ENCODE measurements at regions not wholly inside any gene's neighbourhood (a gene's known extent, or its start where the extent isn't known, plus 50 kb on each side); places are given as distances from the start of the nearest gene placed in this dataset.
A peak's percentile ranks its signal among the peaks of the same experiment; 100 is the strongest.

- H3K23ac ChIP-seq (ENCODE audit: insufficient read length, low read depth, low read length) = no peak overlapping the region
Observed at GRCh38 chr3:113136544-113136943, 74.8 kb upstream of the BOC start.

More at GRCh38 chr3:113136544-113136943, 74.8 kb upstream of the BOC start:
- no peak overlapping the region for H4K5ac ChIP-seq (ENCODE audit: insufficient read length, low read depth, low read length)
- H4K8ac ChIP-seq (replicated peaks; ENCODE audit: insufficient read length, low read depth, low read length) = no peak overlapping the region
- no peak overlapping the region for H3K56ac ChIP-seq (ENCODE audit: insufficient read length, low read depth, low read length)
- H3T11ph ChIP-seq (ENCODE audit: low read length) = no peak overlapping the region
- DNase-seq = no peak
- no peaks in the 10 kb centered on the region for H3K23me2 ChIP-seq (ENCODE audit: insufficient read length, low read depth, low read length, poor library complexity, severe bottlenecking)
- H2BK20ac ChIP-seq (ENCODE audit: low read depth, low read length, poor library complexity, severe bottlenecking) = no peak overlapping the region
- H3K4me3 Mint-ChIP-seq = no peak overlapping the region
- H3K14ac ChIP-seq (ENCODE audit: insufficient read depth, low read length) = no peak overlapping the region
- H3K27ac Mint-ChIP-seq = peak overlapping the region in 2 of 3 experiments; percentile 23 to 50; a peak in 3 of 7 replicates
- peaks cover 8 to 15% of the 10 kb centered on the region in 2 experiments for H3K4me1 Mint-ChIP-seq
- no peaks in the 10 kb centered on the region for H3K4me1 ChIP-seq (ENCODE audit: insufficient read depth, low read length)
- H3K4me2 ChIP-seq (ENCODE audit: insufficient read depth, insufficient read length, low read length) = no peak overlapping the region
- no peak overlapping the region for H2AFZ ChIP-seq (ENCODE audit: low read length)
- H3K9me3 ChIP-seq (ENCODE audit: control insufficient read depth, low read depth, low read length) = no peaks in the 10 kb centered on the region
- H3K27me3 ChIP-seq (ENCODE audit: insufficient read depth, low read length) = no peaks in the 10 kb centered on the region
- peaks cover 0 to 6% (median 0%) of the 10 kb centered on the region in 3 experiments; a peak in 1 of 7 replicates for H3K36me3 Mint-ChIP-seq (ENCODE audit: insufficient read depth in 1 of 3, low read depth in 3 of 3)
- H3K79me2 ChIP-seq (ENCODE audit: insufficient read depth, low read length) = no peaks in the 10 kb centered on the region
- no peak overlapping the region for H3K18ac ChIP-seq (ENCODE audit: insufficient read length, low read depth, low read length)
- H4K91ac ChIP-seq (ENCODE audit: insufficient read length, low read depth, low read length) = no peak overlapping the region
- no peak overlapping the region for H2BK12ac ChIP-seq (ENCODE audit: insufficient read length, low read depth, low read length)
- no CpG with 5 or more reads among the region's 5 CpGs for WGBS (ENCODE audit: extremely low coverage, insufficient read length, low lambda C conversion rate)
- H3K4ac ChIP-seq (ENCODE audit: low read depth, low read length) = no peak overlapping the region
- peaks cover 0 to 3% of the 10 kb centered on the region in 2 experiments; a peak in 3 of 5 replicates for H3K9me3 Mint-ChIP-seq
- H2BK15ac ChIP-seq (ENCODE audit: low read depth, low read length) = no peak overlapping the region
- H3K79me1 ChIP-seq (ENCODE audit: insufficient read depth, low read depth, low read length, poor library complexity, severe bottlenecking) = no peaks in the 10 kb centered on the region
- H3K9ac ChIP-seq (ENCODE audit: extremely low read depth, insufficient read length, low read length) = no peak overlapping the region
- H2BK120ac ChIP-seq (ENCODE audit: low read depth, low read length, poor library complexity, severe bottlenecking) = no peak overlapping the region
- H4K20me1 ChIP-seq (ENCODE audit: control insufficient read depth, insufficient read depth, insufficient read length) = no peaks in the 10 kb centered on the region
- H3K27me3 Mint-ChIP-seq (ENCODE audit: low read depth) = no peaks in the 10 kb centered on the region; the same call in 1 of the 2 replicates
- no peak overlapping the region for H2AK5ac ChIP-seq (ENCODE audit: insufficient read length, low read length)
- TF ChIP-seq CTCF (conservative IDR thresholded peaks at IDR 0.05) = no peak
- H3K27ac ChIP-seq (ENCODE audit: insufficient read length, low read depth, low read length) = no peak overlapping the region
- H2BK5ac ChIP-seq (ENCODE audit: insufficient read length, low read length) = no peak overlapping the region
